GM19023 (cell line): ENCODE measurements at regions not wholly inside any gene's neighbourhood (a gene's known extent, or its start where the extent isn't known, plus 50 kb on each side); places are given as distances from the start of the nearest gene placed in this dataset.
"Not testable (repeated sequence)": the region's sequence is repeated elsewhere in the genome, so short reads cannot be mapped to it uniquely, and the experiment has no call there.

Source experiments
- ATAC-seq: cut with Tn5 transposase; IDR thresholded peaks from one replicate; pipeline ENCODE4 v1.9.1; 2021; ENCODE audit warnings: mild to moderate bottlenecking, moderate library complexity; ENCODE audit not compliant: unreplicated experiment

GRCh38 chr3:104411757-104412156 is 955.0 kb upstream of the ALCAM start:
- ATAC-seq: no peak

- no peak for ATAC-seq
Measured at GRCh38 chr3:104412608-104413580, 953.8 kb upstream of the ALCAM start.

GRCh38 chr3:104428337-104428925 is 938.3 kb upstream of the ALCAM start:
- ATAC-seq: no peak

GRCh38 chr3:104429727-104430126 is 937.0 kb upstream of the ALCAM start:
- no peak for ATAC-seq

- no peak for ATAC-seq
Measured at GRCh38 chr3:104436506-104436905, 930.2 kb upstream of the ALCAM start.

GRCh38 chr3:104437131-104437750 is 929.5 kb upstream of the ALCAM start:
- ATAC-seq: no peak

GRCh38 chr3:104437891-104438290 is 928.8 kb upstream of the ALCAM start:
- ATAC-seq: no peak

- ATAC-seq: no peak
Measured at GRCh38 chr3:104438706-104439105, 928.0 kb upstream of the ALCAM start.

GRCh38 chr3:104445252-104445919 is 921.3 kb upstream of the ALCAM start:
- not testable (repeated sequence) for ATAC-seq

GRCh38 chr3:104447681-104448080 is 919.0 kb upstream of the ALCAM start:
- no peak for ATAC-seq

- no peak for ATAC-seq
Measured at GRCh38 chr3:104452697-104453096, 914.0 kb upstream of the ALCAM start.

GRCh38 chr3:104458657-104459056 is 908.1 kb upstream of the ALCAM start:
- no peak for ATAC-seq

- ATAC-seq: no peak
Measured at GRCh38 chr3:104460477-104461406, 906.0 kb upstream of the ALCAM start.

GRCh38 chr3:104461431-104461830 is 905.3 kb upstream of the ALCAM start:
- no peak for ATAC-seq

GRCh38 chr3:104472221-104472620 is 894.5 kb upstream of the ALCAM start:
- ATAC-seq: no peak

- ATAC-seq: no peak
Measured at GRCh38 chr3:104474011-104474410, 892.7 kb upstream of the ALCAM start.

GRCh38 chr3:104503022-104503421 is 863.7 kb upstream of the ALCAM start:
- ATAC-seq: no peak

GRCh38 chr3:104510131-104510849 is 856.4 kb upstream of the ALCAM start:
- ATAC-seq: no peak

- no peak for ATAC-seq
Measured at GRCh38 chr3:104514371-104514770, 852.3 kb upstream of the ALCAM start.
